SH-SY5Y (cell line): ENCODE measurements at regions not wholly inside any gene's neighbourhood (a gene's known extent, or its start where the extent isn't known, plus 50 kb on each side); places are given as distances from the start of the nearest gene placed in this dataset.

ENCODE experiments used
- GATA2 ChIP-seq: IDR thresholded peaks from 2 replicates; pipeline ENCODE4 v1.6.1; 2011; ENCODE audit warnings: mild to moderate bottlenecking, low read depth, low read length
- GATA3 ChIP-seq: IDR thresholded peaks from 2 replicates; pipeline ENCODE4 v1.6.1; 2011; ENCODE audit warnings: low read depth, mild to moderate bottlenecking, low read length, moderate library complexity

DNA sequence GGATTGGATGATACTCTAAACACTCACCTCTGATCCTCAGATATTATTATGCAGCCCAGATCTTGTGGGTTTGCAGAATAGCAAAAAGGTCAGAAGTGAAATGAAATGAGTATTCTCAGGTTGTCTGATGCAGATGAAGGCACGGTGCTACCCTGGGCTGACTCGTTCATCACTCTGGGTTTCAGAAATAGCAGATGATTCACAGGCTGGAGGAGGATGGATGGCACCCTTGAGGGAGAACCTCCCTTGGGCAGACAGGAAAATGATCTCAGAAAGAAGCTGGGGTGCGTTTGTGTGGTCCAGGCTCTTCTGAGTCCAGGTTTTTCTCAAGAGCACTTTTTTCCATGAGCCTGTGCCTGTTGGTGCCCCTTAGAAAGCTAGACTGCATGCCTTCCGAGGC is 515.8 kb upstream of the MKI67 start:
- no peak for TF ChIP-seq GATA3
- TF ChIP-seq GATA2, result no peak
